ENCODE measurements at regions not wholly inside any gene's neighbourhood (a gene's known extent, or its start where the extent isn't known, plus 50 kb on each side); places are given as distances from the start of the nearest gene placed in this dataset.

DNA sequence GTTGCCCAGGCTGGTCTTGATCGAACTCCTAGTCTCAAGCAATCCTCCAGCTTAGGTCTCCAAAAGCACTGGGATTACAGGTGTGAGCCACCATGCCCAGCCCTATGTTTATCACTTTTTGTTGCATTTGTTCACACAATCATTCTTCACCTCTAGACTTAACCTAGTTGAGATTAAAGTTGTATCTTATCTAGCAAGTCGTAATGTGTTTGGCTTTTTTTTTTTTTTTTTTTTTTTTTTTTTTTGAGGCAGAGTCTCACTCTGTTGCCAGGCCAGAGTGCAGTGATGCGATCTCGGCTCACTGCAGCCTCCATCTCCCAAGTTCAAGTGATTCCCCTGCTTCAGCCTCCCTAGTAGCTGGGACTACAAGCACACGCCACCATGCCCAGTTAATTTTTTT is 90.2 kb upstream of the C9orf72 start:
- Histone ChIP-seq H3K36me3 (no peaks in the 10 kb centered on the region), H3K4me2 (no peak overlapping the region), H3K27ac (no peak overlapping the region), H3K9me3 (replicated peaks in 1 of 11) (no peaks in the 10 kb centered on the region), H3K9ac (no peak overlapping the region), H4K20me1 (no peaks in the 10 kb centered on the region), H3K4me1 (peaks cover 0 to 19% (median 17%) of the 10 kb centered on the region in 10 experiments; a peak in 16 of 20 replicates), H3K27me3 (no peaks in the 10 kb centered on the region), H3K4me3 (no peak overlapping the region)
- no peak for TF ChIP-seq Cebpa-rat (IDR thresholded peaks at IDR 0.05)

DNA sequence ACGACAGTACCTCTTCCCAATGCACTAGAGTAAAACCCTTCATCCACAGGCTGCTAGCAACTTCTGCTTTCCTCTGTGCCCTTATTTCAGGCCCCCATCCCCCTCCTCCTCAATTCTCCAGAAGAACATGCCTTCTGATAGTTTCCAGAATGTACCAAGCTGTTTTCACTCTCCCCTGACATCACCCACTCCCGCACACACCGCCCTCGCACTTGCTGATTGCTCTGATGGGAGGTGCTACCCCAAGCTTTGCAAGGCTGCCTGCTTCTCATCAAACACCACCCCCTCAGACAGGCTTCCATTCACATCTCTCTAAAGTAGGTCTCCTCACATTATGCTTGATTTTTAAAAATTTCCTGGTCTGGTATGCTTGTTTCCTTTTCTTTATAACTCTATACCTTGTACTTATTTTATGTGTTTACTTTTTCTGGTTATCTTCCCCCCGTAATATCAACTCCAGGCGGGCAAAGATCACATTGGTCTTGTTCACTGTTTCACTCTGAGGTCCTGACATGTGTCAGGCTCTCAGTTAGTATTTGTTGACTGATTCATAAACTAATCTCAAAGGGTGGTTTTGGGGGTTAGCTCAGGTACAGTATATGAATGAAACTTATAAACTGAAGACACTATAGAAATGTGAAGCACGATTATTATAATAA is 91.0 kb upstream of the C9orf72 start:
- no peaks in the 10 kb centered on the region for H4K20me1 ChIP-seq
- no peaks in the 10 kb centered on the region for H3K36me3 ChIP-seq
- H3K27ac ChIP-seq: no peak overlapping the region
- TF ChIP-seq Cebpa-rat (IDR thresholded peaks at IDR 0.05): no peak
- H3K9me3 ChIP-seq (replicated peaks in 1 of 11): no peaks in the 10 kb centered on the region
- H3K9ac ChIP-seq: no peak overlapping the region
- H3K4me3 ChIP-seq: no peak overlapping the region
- no peak overlapping the region for H3K4me2 ChIP-seq
- peaks cover 0 to 12% (median 9%) of the 10 kb centered on the region in 10 experiments; a peak in 16 of 20 replicates for H3K4me1 ChIP-seq
- no peaks in the 10 kb centered on the region for H3K27me3 ChIP-seq

DNA sequence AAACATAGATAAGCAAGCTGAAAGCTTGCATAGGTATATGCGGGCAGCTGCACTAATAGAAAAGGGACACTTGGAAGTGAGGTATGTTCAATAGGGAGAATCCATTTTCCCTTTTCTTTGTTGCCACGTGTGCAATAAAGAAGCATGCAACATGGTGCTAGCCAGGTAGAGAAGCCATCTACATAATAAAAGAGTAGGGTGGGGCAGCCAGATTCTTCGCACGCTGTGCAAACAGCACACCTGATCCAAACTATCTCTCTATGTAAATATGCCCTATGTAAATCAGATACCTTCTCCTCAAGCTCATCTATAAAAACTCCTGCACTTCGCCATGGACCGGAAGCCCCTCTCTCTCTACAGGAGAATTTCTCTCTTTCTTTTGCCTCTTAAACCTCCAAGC is 91.9 kb upstream of the C9orf72 start:
- Histone ChIP-seq H3K4me2 (no peak overlapping the region), H3K27me3 (no peaks in the 10 kb centered on the region), H4K20me1 (no peaks in the 10 kb centered on the region), H3K36me3 (no peaks in the 10 kb centered on the region), H3K27ac (no peak overlapping the region), H3K9ac (no peak overlapping the region), H3K9me3 (replicated peaks in 1 of 11) (no peaks in the 10 kb centered on the region), H3K4me1 (peaks cover 0 to 3% (median under 1%) of the 10 kb centered on the region in 10 experiments; a peak in 7 of 20 replicates), H3K4me3 (no peak overlapping the region)
- no peak for TF ChIP-seq Cebpa-rat (IDR thresholded peaks at IDR 0.05)

DNA sequence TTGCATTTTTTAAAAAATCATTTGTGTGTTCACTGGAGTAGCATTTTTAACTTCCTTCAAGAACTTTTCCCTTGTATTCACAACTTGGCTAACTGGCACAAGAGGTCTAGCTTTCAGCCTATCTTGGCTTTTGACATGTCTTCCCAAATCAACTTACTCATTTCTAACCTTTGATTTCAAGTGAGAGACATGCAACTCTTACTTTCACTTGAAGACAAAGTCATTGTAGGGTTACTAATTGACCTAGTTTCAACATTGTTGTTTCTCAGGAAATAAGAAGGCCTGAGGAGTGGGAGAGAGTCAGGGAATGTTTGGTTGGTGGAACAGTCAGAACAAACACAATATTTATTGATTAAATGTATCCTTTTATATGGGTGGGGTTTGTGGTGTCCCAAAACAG is 95.0 kb upstream of the C9orf72 start:
- no peak overlapping the region for H3K4me3 ChIP-seq
- no peaks in the 10 kb centered on the region for H4K20me1 ChIP-seq
- no peaks in the 10 kb centered on the region for H3K9me3 ChIP-seq (replicated peaks in 1 of 11)
- no peak overlapping the region for H3K27ac ChIP-seq
- peaks cover under 1 to 11% (median 4%) of the 10 kb centered on the region in 10 experiments; a peak in 15 of 20 replicates for H3K4me1 ChIP-seq
- no peak overlapping the region for H3K9ac ChIP-seq
- H3K27me3 ChIP-seq: no peaks in the 10 kb centered on the region
- TF ChIP-seq Cebpa-rat (IDR thresholded peaks at IDR 0.05): no peak
- no peak overlapping the region for H3K4me2 ChIP-seq
- H3K36me3 ChIP-seq: no peaks in the 10 kb centered on the region

DNA sequence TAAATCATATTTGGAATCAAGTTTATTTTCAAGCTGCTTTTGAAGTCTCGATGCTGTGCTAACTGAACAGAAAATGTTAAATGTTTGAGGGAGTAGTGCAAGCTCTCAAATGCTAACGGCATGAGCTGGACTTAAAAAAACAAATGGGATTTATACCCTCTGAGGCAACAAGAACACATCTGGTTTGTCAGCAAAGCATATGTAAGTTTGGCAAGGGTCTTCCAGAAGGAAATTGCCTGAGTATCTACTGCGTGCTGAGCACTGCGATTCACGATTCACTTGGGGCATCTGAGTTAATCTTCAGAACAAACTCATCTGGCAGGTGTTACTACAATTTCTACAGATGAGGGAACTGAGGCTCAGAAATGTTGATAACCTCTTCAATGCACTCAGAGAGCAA is 98.4 kb upstream of the C9orf72 start:
- no peaks in the 10 kb centered on the region for H3K27me3 ChIP-seq
- H3K4me1 ChIP-seq: peaks cover 8 to 21% (median 13%) of the 10 kb centered on the region in 10 experiments
- no peak overlapping the region for H3K4me2 ChIP-seq

DNA sequence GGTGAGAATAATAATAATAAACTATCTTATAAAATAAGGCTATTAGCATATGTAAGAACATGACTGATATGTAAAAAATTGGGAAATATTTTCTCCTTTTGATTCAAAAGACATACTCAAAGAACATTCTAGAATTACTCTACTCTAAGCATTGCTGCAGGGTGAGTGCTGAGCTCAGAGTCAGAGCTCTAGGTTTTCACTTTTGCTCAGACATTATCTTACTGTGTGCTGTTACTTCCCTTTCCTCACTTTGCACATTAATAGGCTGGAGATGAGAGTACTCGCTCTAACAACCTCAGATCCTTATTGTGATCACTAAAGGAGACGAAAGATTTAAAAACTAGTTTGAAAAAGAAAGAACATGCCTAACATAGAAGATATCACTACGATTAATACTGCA is 99.4 kb upstream of the C9orf72 start:
- Histone ChIP-seq H3K4me1 (peaks cover 8 to 21% (median 13%) of the 10 kb centered on the region in 10 experiments), H3K27ac (no peak overlapping the region), H3K27me3 (no peaks in the 10 kb centered on the region), H3K9me3 (replicated peaks in 1 of 11) (peaks cover 0 to 14% (median 0%) of the 10 kb centered on the region in 11 experiments; a peak in 5 of 22 replicates), H3K36me3 (no peaks in the 10 kb centered on the region), H3K9ac (no peak overlapping the region), H3K4me2 (peak overlapping the region in 3 of 11 experiments; percentile 38 to 56 (median 53); a peak in 5 of 22 replicates), H3K4me3 (no peak overlapping the region), H4K20me1 (no peaks in the 10 kb centered on the region)
- no peak for TF ChIP-seq Cebpa-rat (IDR thresholded peaks at IDR 0.05)

More for the DNA sequence above, 98.4 kb upstream of the C9orf72 start:
- no peak for TF ChIP-seq Cebpa-rat (IDR thresholded peaks at IDR 0.05)
- H3K27ac ChIP-seq: no peak overlapping the region
- no peaks in the 10 kb centered on the region for H4K20me1 ChIP-seq
- H3K36me3 ChIP-seq: no peaks in the 10 kb centered on the region
- H3K9me3 ChIP-seq (replicated peaks in 1 of 11): peaks cover 0 to 14% (median 0%) of the 10 kb centered on the region in 11 experiments; a peak in 5 of 22 replicates
- no peak overlapping the region for H3K4me3 ChIP-seq
- no peak overlapping the region for H3K9ac ChIP-seq

DNA sequence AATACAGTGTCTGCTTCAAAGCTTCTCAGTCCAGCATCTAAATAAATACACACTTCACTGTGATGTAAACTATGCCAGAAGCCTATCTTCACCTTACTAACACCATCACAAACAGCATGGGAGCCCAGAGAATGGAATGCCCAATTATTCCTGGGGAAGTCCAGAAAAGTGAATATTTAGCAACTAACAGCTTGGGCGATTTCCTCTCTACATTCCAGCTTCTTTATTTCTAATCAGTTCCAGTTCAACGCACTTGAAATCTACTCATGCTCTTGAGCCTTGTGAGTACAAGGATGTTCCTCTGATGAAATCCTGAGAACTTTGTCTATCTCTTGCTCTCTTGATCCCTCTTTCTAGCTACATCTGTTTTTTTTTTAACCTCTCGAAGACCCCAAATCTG is 100.4 kb upstream of the C9orf72 start:
- TF ChIP-seq Cebpa-rat (IDR thresholded peaks at IDR 0.05): no peak
- peak overlapping the region; percentile 38 to 61 (median 51); a peak in 20 of 22 replicates for H3K4me2 ChIP-seq

DNA sequence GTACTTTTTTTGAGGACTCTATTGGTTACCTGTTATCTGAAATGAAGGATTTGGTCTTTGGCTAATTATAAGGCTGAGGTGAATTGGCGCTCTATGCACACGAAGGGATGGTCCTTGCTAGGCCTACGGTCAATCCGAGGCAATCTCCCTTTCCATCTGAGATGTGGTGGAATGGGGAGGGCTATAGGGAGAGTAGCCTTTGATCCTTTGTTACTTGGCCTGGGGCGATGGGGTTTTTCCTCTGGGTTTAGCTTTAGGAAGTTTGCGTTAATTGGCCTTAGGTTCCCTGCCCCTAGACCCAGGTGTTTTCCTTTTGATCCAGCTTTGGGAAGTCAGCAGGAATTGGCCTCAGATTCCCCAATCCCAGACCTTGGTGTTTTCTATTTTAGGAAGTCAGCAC is 102.1 kb upstream of the C9orf72 start:
- Histone ChIP-seq H3K9me3 (replicated peaks in 1 of 11) (peaks cover 0 to 14% (median 0%) of the 10 kb centered on the region in 11 experiments; a peak in 5 of 22 replicates), H3K4me3 (no peak overlapping the region), H3K36me3 (no peaks in the 10 kb centered on the region), H3K27me3 (no peaks in the 10 kb centered on the region), H3K4me1 (peaks cover 8 to 21% (median 13%) of the 10 kb centered on the region in 10 experiments), H4K20me1 (no peaks in the 10 kb centered on the region), H3K27ac (no peak overlapping the region), H3K9ac (no peak overlapping the region), H3K4me2 (no peak overlapping the region)
- no peak for TF ChIP-seq Cebpa-rat (IDR thresholded peaks at IDR 0.05)

More for the DNA sequence above, 100.4 kb upstream of the C9orf72 start:
- H3K9ac ChIP-seq: no peak overlapping the region
- no peak overlapping the region for H3K27ac ChIP-seq
- H3K36me3 ChIP-seq: no peaks in the 10 kb centered on the region
- H3K4me3 ChIP-seq: no peak overlapping the region
- H3K27me3 ChIP-seq: no peaks in the 10 kb centered on the region
- H4K20me1 ChIP-seq: no peaks in the 10 kb centered on the region
- H3K4me1 ChIP-seq: peaks cover 8 to 21% (median 13%) of the 10 kb centered on the region in 10 experiments
- H3K9me3 ChIP-seq (replicated peaks in 1 of 11): peaks cover 0 to 14% (median 0%) of the 10 kb centered on the region in 11 experiments; a peak in 5 of 22 replicates

DNA sequence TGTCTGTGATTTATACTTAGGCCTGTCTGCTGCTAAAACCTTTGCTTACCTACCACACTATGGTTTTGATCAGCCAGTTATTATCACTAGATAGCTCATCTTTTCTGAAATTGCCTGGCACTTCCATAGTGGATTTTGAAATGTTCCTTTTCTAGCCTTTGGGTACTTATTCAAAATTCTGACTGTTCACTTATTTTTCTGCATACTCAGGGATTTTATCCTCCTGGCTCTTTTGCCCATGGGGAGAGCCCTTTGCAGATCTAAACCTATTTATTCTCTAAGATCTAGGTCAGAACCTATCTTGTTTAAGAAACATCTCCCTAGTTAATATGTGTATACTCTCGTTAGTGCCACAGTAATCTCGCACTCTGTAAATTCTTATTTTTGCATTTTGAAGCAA is 103.5 kb upstream of the C9orf72 start:
- no peaks in the 10 kb centered on the region for H3K36me3 ChIP-seq
- peaks cover 8 to 21% (median 14%) of the 10 kb centered on the region in 10 experiments for H3K4me1 ChIP-seq
- no peak overlapping the region for H3K4me3 ChIP-seq
- H3K4me2 ChIP-seq: no peak overlapping the region
- no peak overlapping the region for H3K9ac ChIP-seq
- H3K9me3 ChIP-seq (replicated peaks in 1 of 11): peaks cover 0 to 14% (median 0%) of the 10 kb centered on the region in 11 experiments; a peak in 5 of 22 replicates
- no peak for TF ChIP-seq Cebpa-rat (IDR thresholded peaks at IDR 0.05)
- H3K27me3 ChIP-seq: no peaks in the 10 kb centered on the region
- H3K27ac ChIP-seq: no peak overlapping the region
- no peaks in the 10 kb centered on the region for H4K20me1 ChIP-seq

DNA sequence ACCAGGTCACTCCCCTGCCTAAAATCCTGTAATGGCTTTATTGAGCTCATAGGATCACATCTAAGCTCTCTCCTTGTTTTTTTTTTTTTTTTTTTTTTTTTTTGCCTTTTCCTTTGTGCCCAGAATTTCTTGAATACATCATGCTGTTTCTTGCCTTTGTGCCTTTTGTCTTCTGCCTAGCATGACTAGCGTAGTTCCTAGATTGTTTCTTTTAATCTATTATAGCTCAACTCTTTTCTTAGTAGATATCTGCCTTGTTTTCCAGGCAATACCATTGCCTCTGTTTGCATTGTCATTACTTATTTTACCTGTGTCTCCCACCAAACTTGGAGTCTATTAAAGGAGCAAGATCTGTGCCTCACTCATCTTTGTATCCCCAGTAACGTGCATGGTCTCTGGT is 106.1 kb upstream of the C9orf72 start:
- no peak for TF ChIP-seq Cebpa-rat (IDR thresholded peaks at IDR 0.05)
- no peaks in the 10 kb centered on the region for H3K27me3 ChIP-seq
- H3K4me1 ChIP-seq: peaks cover 0 to 3% (median 0%) of the 10 kb centered on the region in 10 experiments; a peak in 2 of 20 replicates
- H3K36me3 ChIP-seq: no peaks in the 10 kb centered on the region
- H3K9ac ChIP-seq: no peak overlapping the region
- H3K27ac ChIP-seq: no peak overlapping the region
- H3K4me3 ChIP-seq: no peak overlapping the region
- no peaks in the 10 kb centered on the region for H4K20me1 ChIP-seq
- peaks cover 0 to 14% (median 0%) of the 10 kb centered on the region in 11 experiments; a peak in 5 of 22 replicates for H3K9me3 ChIP-seq (replicated peaks in 1 of 11)
- no peak overlapping the region for H3K4me2 ChIP-seq
